Caco-2 (cell line): ENCODE measurements at regions not wholly inside any gene's neighbourhood (a gene's known extent, or its start where the extent isn't known, plus 50 kb on each side); places are given as distances from the start of the nearest gene placed in this dataset.

Experiments used
- BruUV-seq: library from RNA; stranded (reverse); fragments of 400-500 nt; replicated peaks from 2 replicates; lab custom pipeline; 2021; lab: Mats Ljungman, UMichigan
- CTCF ChIA-PET: fragments of 300-600 bp; sonication (Branson Sonifier 250); formaldehyde crosslinking; loops from one replicate; lab custom pipeline; 2022; ENCODE audit warnings: antibody characterized with exemption; lab: Charles Lee
- POLR2A ChIA-PET: fragments of 300-600 bp; sonication (Branson Sonifier 250); formaldehyde crosslinking; loops from one replicate; lab custom pipeline; 2022; ENCODE audit warnings: antibody characterized with exemption; lab: Charles Lee
- DNase-seq, 2 experiments: peaks; one replicate each; pipeline versions ENCODE4 v3.0.0 to v3.0.0-alpha.2; 2020 to 2022
- H3K27me3 ChIP-seq: replicated peaks from 2 replicates; pipeline ENCODE4 v1.6.0; 2011; ENCODE audit warnings: low read length; ENCODE audit not compliant: control insufficient read depth, insufficient read depth
- H3K36me3 ChIP-seq: 2 replicates; pipeline ENCODE4 v1.5.1; 2011; ENCODE audit warnings: low read length; ENCODE audit not compliant: control insufficient read depth, insufficient read depth
- H3K4me1 ChIP-seq: fragments of 250-450 bp; sonication (Bioruptor Pico); 2 replicates; pipeline ENCODE4 v1.5.1; 2020; ENCODE audit warnings: mild to moderate bottlenecking
- H3K4me3 ChIP-seq: 2 replicates; pipeline ENCODE4 v1.5.1; 2011; ENCODE audit warnings: low read depth, mild to moderate bottlenecking, control low read depth, low read length
- H3K9me3 ChIP-seq: fragments of 250-450 bp; sonication (Bioruptor Pico); 2 replicates; pipeline ENCODE4 v1.5.1; 2020; ENCODE audit warnings: mild to moderate bottlenecking, moderate library complexity
- H3K27ac Mint-ChIP-seq: one replicate; pipeline ENCODE4 v1.8.0; 2022; ENCODE audit warnings: mixed read lengths; ENCODE audit not compliant: unreplicated experiment
- H3K27me3 Mint-ChIP-seq: one replicate; pipeline ENCODE4 v1.8.0; 2022; ENCODE audit warnings: mixed read lengths; ENCODE audit not compliant: insufficient read depth, unreplicated experiment
- H3K36me3 Mint-ChIP-seq: one replicate; pipeline ENCODE4 v1.8.0; 2022; ENCODE audit warnings: mild to moderate bottlenecking, mixed read lengths; ENCODE audit not compliant: insufficient read depth, unreplicated experiment
- H3K4me1 Mint-ChIP-seq: one replicate; pipeline ENCODE4 v1.8.0; 2022; ENCODE audit warnings: low read depth, mixed read lengths; ENCODE audit not compliant: unreplicated experiment
- H3K4me3 Mint-ChIP-seq: one replicate; pipeline ENCODE4 v1.8.0; 2022; ENCODE audit warnings: mild to moderate bottlenecking, moderate library complexity, mixed read lengths; ENCODE audit not compliant: unreplicated experiment
- H3K9me3 Mint-ChIP-seq: one replicate; pipeline ENCODE4 v1.8.0; 2022; ENCODE audit warnings: mixed read lengths; ENCODE audit not compliant: unreplicated experiment
- intact Hi-C: fragments of 100-400 bp; cut with micrococcal nuclease; formaldehyde crosslinking; loops from one replicate; pipeline ENCODE4 v1.10.0; 2022; ENCODE audit not compliant: unreplicated experiment
- TF ChIP-seq, protein P1 (sequence below), 2 experiments: fragments of 200-600 bp in 1 of 2; IDR thresholded peaks; 1 replicate in 1 of 2; 2 replicates in 1 of 2; pipeline versions ENCODE4 v1.5.1 to v1.8.0; 2011 to 2022; ENCODE audit warnings: antibody characterized with exemption in 1 of 2, control low read depth in 1 of 2, inconsistent platforms in 1 of 2, low read depth in 1 of 2, low read length in 1 of 2, mild to moderate bottlenecking in 1 of 2, moderate library complexity in 1 of 2; ENCODE audit not compliant: insufficient read depth in 1 of 2, severe bottlenecking in 1 of 2, unreplicated experiment in 1 of 2

- intact Hi-C loops = no loop called here
- POLR2A ChIA-PET = no interaction called here
- no peaks in the 10 kb centered on the region for H3K9me3 Mint-ChIP-seq
- H3K4me1 Mint-ChIP-seq = no peaks in the 10 kb centered on the region
- no peaks in the 10 kb centered on the region for H3K27me3 Mint-ChIP-seq
- H3K4me3 Mint-ChIP-seq = no peak overlapping the region
- H3K27ac Mint-ChIP-seq = no peak overlapping the region
- H3K4me3 ChIP-seq = no peak overlapping the region
- TF ChIP-seq, protein P1, sequence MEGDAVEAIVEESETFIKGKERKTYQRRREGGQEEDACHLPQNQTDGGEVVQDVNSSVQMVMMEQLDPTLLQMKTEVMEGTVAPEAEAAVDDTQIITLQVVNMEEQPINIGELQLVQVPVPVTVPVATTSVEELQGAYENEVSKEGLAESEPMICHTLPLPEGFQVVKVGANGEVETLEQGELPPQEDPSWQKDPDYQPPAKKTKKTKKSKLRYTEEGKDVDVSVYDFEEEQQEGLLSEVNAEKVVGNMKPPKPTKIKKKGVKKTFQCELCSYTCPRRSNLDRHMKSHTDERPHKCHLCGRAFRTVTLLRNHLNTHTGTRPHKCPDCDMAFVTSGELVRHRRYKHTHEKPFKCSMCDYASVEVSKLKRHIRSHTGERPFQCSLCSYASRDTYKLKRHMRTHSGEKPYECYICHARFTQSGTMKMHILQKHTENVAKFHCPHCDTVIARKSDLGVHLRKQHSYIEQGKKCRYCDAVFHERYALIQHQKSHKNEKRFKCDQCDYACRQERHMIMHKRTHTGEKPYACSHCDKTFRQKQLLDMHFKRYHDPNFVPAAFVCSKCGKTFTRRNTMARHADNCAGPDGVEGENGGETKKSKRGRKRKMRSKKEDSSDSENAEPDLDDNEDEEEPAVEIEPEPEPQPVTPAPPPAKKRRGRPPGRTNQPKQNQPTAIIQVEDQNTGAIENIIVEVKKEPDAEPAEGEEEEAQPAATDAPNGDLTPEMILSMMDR (IDR thresholded peaks at IDR 0.05; ENCODE audit: insufficient read depth in 1 of 2, low read depth in 1 of 2, low read length in 1 of 2, severe bottlenecking in 1 of 2, unreplicated experiment in 1 of 2) = no peak
- DNase-seq = no peak
- no peaks in the 10 kb centered on the region for H3K36me3 Mint-ChIP-seq
- no peaks in the 10 kb centered on the region for H3K4me1 ChIP-seq
- H3K27me3 ChIP-seq = no peaks in the 10 kb centered on the region
- no TSS peak for BruUV-seq
- no peaks in the 10 kb centered on the region for H3K9me3 ChIP-seq
- CTCF ChIA-PET = no interaction called here
- no peaks in the 10 kb centered on the region for H3K36me3 ChIP-seq
Measured at GRCh38 chr18:65659912-65660311, 90.9 kb upstream of the CDH7 start.

GRCh38 chr18:65659312-65659711 lies 91.5 kb upstream of the CDH7 start:
- ChIA-PET POLR2A (no interaction called here), CTCF (no interaction called here)
- Mint-ChIP-seq H3K4me1 (no peaks in the 10 kb centered on the region), H3K36me3 (no peaks in the 10 kb centered on the region), H3K9me3 (no peaks in the 10 kb centered on the region), H3K4me3 (no peak overlapping the region), H3K27ac (no peak overlapping the region), H3K27me3 (no peaks in the 10 kb centered on the region)
- no peaks in the 10 kb centered on the region for H3K9me3 ChIP-seq
- BruUV-seq = no TSS peak
- H3K4me3 ChIP-seq = no peak overlapping the region
- TF ChIP-seq, protein P1 (IDR thresholded peaks at IDR 0.05; ENCODE audit: insufficient read depth in 1 of 2, low read depth in 1 of 2, low read length in 1 of 2, severe bottlenecking in 1 of 2, unreplicated experiment in 1 of 2) = no peak
- no peaks in the 10 kb centered on the region for H3K27me3 ChIP-seq
- no peaks in the 10 kb centered on the region for H3K4me1 ChIP-seq
- no peak for DNase-seq
- no peaks in the 10 kb centered on the region for H3K36me3 ChIP-seq
- intact Hi-C loops = no loop called here

GRCh38 chr18:65651192-65651591 lies 99.6 kb upstream of the CDH7 start:
- no peaks in the 10 kb centered on the region for H3K4me1 Mint-ChIP-seq
- CTCF ChIA-PET = no interaction called here
- H3K9me3 ChIP-seq = no peaks in the 10 kb centered on the region
- no peak overlapping the region for H3K27ac Mint-ChIP-seq
- intact Hi-C loops = no loop called here
- BruUV-seq = no TSS peak
- DNase-seq = no peak
- TF ChIP-seq, protein P1 (IDR thresholded peaks at IDR 0.05; ENCODE audit: insufficient read depth in 1 of 2, low read depth in 1 of 2, low read length in 1 of 2, severe bottlenecking in 1 of 2, unreplicated experiment in 1 of 2) = no peak
- POLR2A ChIA-PET = no interaction called here
- no peak overlapping the region for H3K4me3 Mint-ChIP-seq
- H3K4me3 ChIP-seq = no peak overlapping the region
- no peaks in the 10 kb centered on the region for H3K4me1 ChIP-seq
- H3K27me3 ChIP-seq = no peaks in the 10 kb centered on the region
- no peaks in the 10 kb centered on the region for H3K9me3 Mint-ChIP-seq
- H3K36me3 Mint-ChIP-seq = no peaks in the 10 kb centered on the region
- no peaks in the 10 kb centered on the region for H3K27me3 Mint-ChIP-seq
- H3K36me3 ChIP-seq = no peaks in the 10 kb centered on the region
